GM12875 (cell line): ENCODE measurements at regions not wholly inside any gene's neighbourhood (a gene's known extent, or its start where the extent isn't known, plus 50 kb on each side); places are given as distances from the start of the nearest gene placed in this dataset.

Experiments
- H3K4me3 ChIP-seq: one replicate; pipeline ENCODE4 v1.5.1; 2011; ENCODE audit warnings: low read depth, low read length, control low read depth
- CTCF ChIP-seq: IDR thresholded peaks from 2 replicates; pipeline ENCODE4 v1.5.1; 2011; ENCODE audit warnings: low read depth, mild to moderate bottlenecking, control low read depth, inconsistent platforms, low read length, moderate library complexity, borderline replicate concordance; ENCODE audit not compliant: insufficient read depth

GRCh38 chr2:150700666-150701580, 213.5 kb upstream of the RND3 start:
- no peak overlapping the region for H3K4me3 ChIP-seq
- no peak for TF ChIP-seq CTCF

- no peak overlapping the region for H3K4me3 ChIP-seq
- no peak for TF ChIP-seq CTCF
Measured at GRCh38 chr2:150699218-150699617, 211.8 kb upstream of the RND3 start.

- no peak for TF ChIP-seq CTCF
- no peak overlapping the region for H3K4me3 ChIP-seq
Measured at GRCh38 chr2:150698016-150698661, 210.7 kb upstream of the RND3 start.

DNA sequence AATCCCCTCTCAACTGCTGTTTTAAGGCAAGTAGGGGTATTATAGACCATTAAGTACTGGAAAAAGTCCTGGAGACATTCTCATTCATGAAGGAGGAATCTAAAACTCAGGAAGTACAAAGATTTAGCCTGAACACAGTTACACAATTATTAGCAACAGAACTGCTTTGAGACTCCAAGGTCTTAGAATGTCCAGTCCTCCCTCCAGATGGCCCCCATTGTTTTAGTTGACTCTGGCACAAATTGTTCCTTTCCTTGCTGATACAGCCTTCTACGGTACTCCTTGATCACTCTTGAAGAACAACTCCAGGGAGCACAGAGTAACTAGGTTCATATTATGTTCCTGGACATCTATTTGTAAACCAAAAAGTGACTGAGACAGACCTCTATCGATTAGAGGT, 210.1 kb upstream of the RND3 start:
- TF ChIP-seq CTCF, result no peak
- H3K4me3 ChIP-seq, result no peak overlapping the region

- TF ChIP-seq CTCF, result no peak
- no peak overlapping the region for H3K4me3 ChIP-seq
Measured at GRCh38 chr2:150695451-150696135, 208.1 kb upstream of the RND3 start.

- no peak for TF ChIP-seq CTCF
Measured at GRCh38 chr2:150693556-150693955, 206.1 kb upstream of the RND3 start.

More at GRCh38 chr2:150693556-150693955, 206.1 kb upstream of the RND3 start:
- no peak overlapping the region for H3K4me3 ChIP-seq
